B cell (primary cell): ENCODE measurements at regions not wholly inside any gene's neighbourhood (a gene's known extent, or its start where the extent isn't known, plus 50 kb on each side); places are given as distances from the start of the nearest gene placed in this dataset.

ENCODE experiments used
- ATAC-seq: fragments of 200-7000 bp; cut with Tn5 transposase; one replicate; pipeline ENCODE4 v1.10.0; 2021; ENCODE audit warnings: low read depth, mild to moderate bottlenecking, moderate number of reproducible peaks, moderate library complexity
- CTCF ChIA-PET: fragments of 350-600 bp; sonication (Branson Sonifier 250); formaldehyde crosslinking; loops from one replicate; lab custom pipeline; 2021; ENCODE audit warnings: antibody characterized with exemption, inconsistent platforms; lab: Charles Lee
- POLR2A ChIA-PET: fragments of 350-600 bp; sonication (Branson Sonifier 250); formaldehyde crosslinking; loops from one replicate; lab custom pipeline; 2021; ENCODE audit warnings: antibody characterized with exemption; lab: Charles Lee
- DNase-seq: peaks from one replicate; pipeline ENCODE4 v3.0.0; 2013
- H2AFZ ChIP-seq: 2 replicates; pipeline ENCODE4 v1.6.1; 2012; ENCODE audit warnings: mild to moderate bottlenecking, low read depth, low read length; ENCODE audit not compliant: insufficient read depth, poor library complexity, severe bottlenecking
- H3K27ac ChIP-seq, 2 donors: 1 replicate in 1 of 2; 2 replicates in 1 of 2; pipeline ENCODE4 v1.5.1; 2012 to 2013; ENCODE audit warnings: low read length in 2 of 2, mild to moderate bottlenecking in 2 of 2, moderate library complexity in 1 of 2
- H3K27me3 ChIP-seq, 4 experiments: fragments of 200-600 bp in 1 of 4; sonication (generic) in 1 of 4; replicated peaks in 1 of 4; 1 replicate in 2 of 4; 2 replicates in 2 of 4; pipeline versions ENCODE4 v1.6.1 to v1.7.0; 2013 to 2016; ENCODE audit warnings: low read length in 3 of 4, mild to moderate bottlenecking in 2 of 4, mixed read lengths in 1 of 4, moderate library complexity in 1 of 4; ENCODE audit not compliant: insufficient read depth in 4 of 4, control insufficient read depth in 3 of 4; ENCODE audit errors: control extremely low read depth in 1 of 4
- H3K36me3 ChIP-seq, 2 experiments: replicated peaks in 1 of 2; 1 replicate in 1 of 2; 2 replicates in 1 of 2; pipeline versions ENCODE4 v1.6.1 to v1.7.1; 2013; ENCODE audit warnings: low read length in 1 of 2; ENCODE audit not compliant: insufficient read depth in 2 of 2, control insufficient read depth in 1 of 2; ENCODE audit errors: control extremely low read depth in 1 of 2, extremely low read depth in 1 of 2
- H3K4me1 ChIP-seq, 2 donors: fragments of 200-600 bp in 1 of 2; sonication (generic) in 1 of 2; 1 replicate in 1 of 2; 2 replicates in 1 of 2; pipeline versions ENCODE4 v1.5.1 to v1.6.1; 2013 to 2017; ENCODE audit warnings: low read length in 2 of 2; ENCODE audit not compliant: control insufficient read depth in 2 of 2, insufficient read depth in 2 of 2
- H3K4me2 ChIP-seq: replicated peaks from 2 replicates; pipeline ENCODE3; 2012; ENCODE audit warnings: mild to moderate bottlenecking, low read depth, low read length; ENCODE audit not compliant: poor library complexity, severe bottlenecking
- H3K4me3 ChIP-seq, 5 experiments: fragments of 200-600 bp in 1 of 5; sonication (generic) in 1 of 5; 1 replicate in 3 of 5; 2 replicates in 2 of 5; pipeline versions ENCODE4 v1.5.1 to v1.7.0; 2011 to 2016; ENCODE audit warnings: low read length in 4 of 5, mild to moderate bottlenecking in 4 of 5, low read depth in 2 of 5, control low read depth in 1 of 5, moderate library complexity in 1 of 5; ENCODE audit not compliant: insufficient read depth in 1 of 5; ENCODE audit errors: control extremely low read depth in 1 of 5, extremely low read depth in 1 of 5
- H3K79me2 ChIP-seq: fragments of 200-600 bp; sonication (generic); one replicate; pipeline ENCODE4 v1.6.0; 2016; ENCODE audit warnings: low read length; ENCODE audit not compliant: control insufficient read depth, insufficient read depth
- H3K9ac ChIP-seq: fragments of 200-600 bp; sonication (generic); 2 replicates; pipeline ENCODE4 v1.6.1; 2017; ENCODE audit warnings: mild to moderate bottlenecking, low read length, moderate library complexity
- H3K9me3 ChIP-seq, 3 donors: one replicate each; pipeline versions ENCODE4 v1.6.1 to v1.7.1; 2013; ENCODE audit warnings: low read length in 2 of 3; ENCODE audit not compliant: control insufficient read depth in 2 of 3, insufficient read depth in 1 of 3; ENCODE audit errors: control extremely low read depth in 1 of 3
- H4K20me1 ChIP-seq: 2 replicates; pipeline ENCODE4 v1.6.0; 2012; ENCODE audit warnings: mild to moderate bottlenecking, low read length; ENCODE audit not compliant: insufficient read depth, control insufficient read depth, poor library complexity, severe bottlenecking
- H3K27ac Mint-ChIP-seq: one replicate; pipeline ENCODE4 v1.8.0; 2021; ENCODE audit warnings: mixed read lengths
- H3K27me3 Mint-ChIP-seq: one replicate; pipeline ENCODE4 v1.8.0; 2021; ENCODE audit warnings: mixed read lengths
- H3K4me1 Mint-ChIP-seq: one replicate; pipeline ENCODE4 v1.8.0; 2021; ENCODE audit warnings: mixed read lengths
- H3K4me3 Mint-ChIP-seq: one replicate; pipeline ENCODE4 v1.8.0; 2021; ENCODE audit warnings: mixed read lengths
- H3K9me3 Mint-ChIP-seq: one replicate; pipeline ENCODE4 v1.8.0; 2022; ENCODE audit warnings: mixed read lengths; ENCODE audit not compliant: insufficient read depth
- EZH2 ChIP-seq: IDR thresholded peaks from 2 replicates; pipeline ENCODE4 v1.6.1; 2012; ENCODE audit warnings: borderline replicate concordance, low read depth, mild to moderate bottlenecking, moderate library complexity, low read length; ENCODE audit not compliant: insufficient read depth, poor library complexity, severe bottlenecking
- WGBS: methylation state at CpG from one replicate; pipeline ENCODE4 v1.1.5; 2013; ENCODE audit warnings: missing lambda C conversion rate; ENCODE audit not compliant: insufficient coverage; 5-methylcytosine and 5-hydroxymethylcytosine counted together
- intact Hi-C: fragments of 100-400 bp; cut with micrococcal nuclease; formaldehyde crosslinking; loops from one replicate; pipeline ENCODE4 v1.10.0; 2022
- TF ChIP-seq, protein P1 (sequence below): fragments of 200-600 bp; IDR thresholded peaks from one replicate; pipeline ENCODE4 v1.8.0; 2022; ENCODE audit warnings: antibody characterized with exemption, mild to moderate bottlenecking

DNA sequence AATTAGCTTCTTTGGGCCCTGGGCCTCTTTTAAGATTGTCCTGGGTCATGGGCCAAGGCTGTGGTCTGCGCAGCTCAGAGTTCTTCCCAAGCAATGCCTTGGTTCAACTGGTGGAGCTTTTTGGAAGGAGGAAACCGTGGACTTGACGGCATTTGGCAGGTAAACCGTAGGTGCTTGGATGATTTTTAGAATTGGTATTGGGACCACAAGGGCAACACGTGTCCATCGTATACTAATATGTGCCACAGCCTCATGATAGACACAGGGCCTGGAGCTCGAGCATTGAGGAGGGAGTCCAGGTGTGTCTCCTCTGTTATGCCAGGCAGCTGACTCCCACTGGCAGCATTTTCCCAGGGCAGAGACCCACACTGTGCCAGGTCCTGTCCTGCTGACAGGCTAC is 120.9 kb upstream of the PITX1 start:
- Histone ChIP-seq H3K27me3 (peaks cover 0 to 8% (median 0%) of the 10 kb centered on the region in 4 experiments), H3K4me3 (no peak overlapping the region), H3K9me3 (peaks cover 1 to 23% (median 20%) of the 10 kb centered on the region in 3 donors), H3K36me3 (no peaks in the 10 kb centered on the region), H3K4me2 (no peak overlapping the region), H3K27ac (no peak overlapping the region), H3K79me2 (no peaks in the 10 kb centered on the region), H2AFZ (no peak overlapping the region), H3K9ac (no peak overlapping the region), H3K4me1 (no peaks in the 10 kb centered on the region), H4K20me1 (no peaks in the 10 kb centered on the region)
- H3K27ac Mint-ChIP-seq = no peak overlapping the region
- DNase-seq (no peak), ATAC-seq (no peak)
- POLR2A ChIA-PET = no interaction called here
- no peak for TF ChIP-seq EZH2
- TF ChIP-seq, protein P1, sequence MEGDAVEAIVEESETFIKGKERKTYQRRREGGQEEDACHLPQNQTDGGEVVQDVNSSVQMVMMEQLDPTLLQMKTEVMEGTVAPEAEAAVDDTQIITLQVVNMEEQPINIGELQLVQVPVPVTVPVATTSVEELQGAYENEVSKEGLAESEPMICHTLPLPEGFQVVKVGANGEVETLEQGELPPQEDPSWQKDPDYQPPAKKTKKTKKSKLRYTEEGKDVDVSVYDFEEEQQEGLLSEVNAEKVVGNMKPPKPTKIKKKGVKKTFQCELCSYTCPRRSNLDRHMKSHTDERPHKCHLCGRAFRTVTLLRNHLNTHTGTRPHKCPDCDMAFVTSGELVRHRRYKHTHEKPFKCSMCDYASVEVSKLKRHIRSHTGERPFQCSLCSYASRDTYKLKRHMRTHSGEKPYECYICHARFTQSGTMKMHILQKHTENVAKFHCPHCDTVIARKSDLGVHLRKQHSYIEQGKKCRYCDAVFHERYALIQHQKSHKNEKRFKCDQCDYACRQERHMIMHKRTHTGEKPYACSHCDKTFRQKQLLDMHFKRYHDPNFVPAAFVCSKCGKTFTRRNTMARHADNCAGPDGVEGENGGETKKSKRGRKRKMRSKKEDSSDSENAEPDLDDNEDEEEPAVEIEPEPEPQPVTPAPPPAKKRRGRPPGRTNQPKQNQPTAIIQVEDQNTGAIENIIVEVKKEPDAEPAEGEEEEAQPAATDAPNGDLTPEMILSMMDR = no peak
- H3K4me1 Mint-ChIP-seq = no peaks in the 10 kb centered on the region
- H3K4me3 Mint-ChIP-seq = no peak overlapping the region
- 90% methylated on average over 7 of the region's 7 CpGs for WGBS
- intact Hi-C loops = no loop called here
- CTCF ChIA-PET = no interaction called here
- peaks cover 12% of the 10 kb centered on the region for H3K9me3 Mint-ChIP-seq
- H3K27me3 Mint-ChIP-seq = peaks cover 25% of the 10 kb centered on the region

DNA sequence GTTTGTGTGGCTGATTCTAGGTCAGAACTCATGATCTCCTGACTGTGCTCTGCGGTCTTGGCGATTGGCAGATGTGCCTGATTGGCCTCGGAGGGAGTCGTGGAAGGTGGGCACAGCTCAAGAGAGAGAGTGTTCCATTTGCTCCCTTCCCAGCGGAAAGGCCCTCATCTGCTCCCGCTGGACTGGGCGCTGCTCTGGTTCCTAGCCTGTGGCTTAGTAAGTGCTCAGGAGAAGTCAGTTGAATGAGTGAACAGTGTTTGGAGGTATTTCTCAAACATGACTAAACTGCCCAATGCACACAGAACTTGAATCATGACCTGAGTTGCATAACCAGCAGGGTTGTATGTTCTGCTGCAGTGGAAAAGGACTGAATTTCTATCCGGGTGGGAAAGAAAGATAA is 120.2 kb upstream of the PITX1 start:
- ChIA-PET POLR2A (no interaction called here), CTCF (no interaction called here)
- H3K9me3 ChIP-seq = peaks cover 0 to 20% (median 17%) of the 10 kb centered on the region in 3 donors
- no peaks in the 10 kb centered on the region for H4K20me1 ChIP-seq
- H3K27ac ChIP-seq = no peak overlapping the region
- no peaks in the 10 kb centered on the region for H3K4me1 ChIP-seq
- ATAC-seq = no peak
- no peaks in the 10 kb centered on the region for H3K79me2 ChIP-seq
- H2AFZ ChIP-seq = no peak overlapping the region
- WGBS = 86% methylated on average over 7 of the region's 8 CpGs
- Mint-ChIP-seq H3K4me1 (no peaks in the 10 kb centered on the region), H3K27me3 (peaks cover 21% of the 10 kb centered on the region), H3K4me3 (no peak overlapping the region), H3K9me3 (peaks cover 9% of the 10 kb centered on the region), H3K27ac (no peak overlapping the region)
- H3K4me3 ChIP-seq = no peak overlapping the region
- no peaks in the 10 kb centered on the region for H3K36me3 ChIP-seq
- H3K27me3 ChIP-seq = peaks cover 0 to 8% (median 0%) of the 10 kb centered on the region in 4 experiments
- intact Hi-C loops = no loop called here
- DNase-seq = no peak
- no peak overlapping the region for H3K4me2 ChIP-seq
- no peak for TF ChIP-seq EZH2
- no peak overlapping the region for H3K9ac ChIP-seq
